GM18868 (cell line): ENCODE measurements at regions not wholly inside any gene's neighbourhood (a gene's known extent, or its start where the extent isn't known, plus 50 kb on each side); places are given as distances from the start of the nearest gene placed in this dataset.

Source experiments
- ATAC-seq: cut with Tn5 transposase; IDR thresholded peaks from one replicate; pipeline ENCODE4 v1.9.1; 2021; ENCODE audit warnings: mild to moderate bottlenecking, moderate library complexity; ENCODE audit not compliant: unreplicated experiment

GRCh38 chr10:1944487-1944886 lies 207.2 kb upstream of the ADARB2 start:
- no peak for ATAC-seq

GRCh38 chr10:1942478-1942877 lies 205.2 kb upstream of the ADARB2 start:
- no peak for ATAC-seq

GRCh38 chr10:1939016-1939415 lies 201.7 kb upstream of the ADARB2 start:
- ATAC-seq, result no peak

GRCh38 chr10:1938317-1938716 lies 201.0 kb upstream of the ADARB2 start:
- ATAC-seq, result no peak

GRCh38 chr10:1935912-1936311 lies 198.6 kb upstream of the ADARB2 start:
- no peak for ATAC-seq

- ATAC-seq, result no peak
These were observed 195.9 kb upstream of the ADARB2 start for GRCh38 chr10:1933215-1933614.

GRCh38 chr10:1932692-1933094 lies 195.4 kb upstream of the ADARB2 start:
- ATAC-seq, result no peak

- ATAC-seq, result no peak
These were observed 191.3 kb upstream of the ADARB2 start for GRCh38 chr10:1928606-1929005.

- no peak for ATAC-seq
These were observed 186.7 kb upstream of the ADARB2 start for GRCh38 chr10:1923998-1924397.

- ATAC-seq, result no peak
These were observed 186.3 kb upstream of the ADARB2 start for GRCh38 chr10:1923586-1923985.

- no peak for ATAC-seq
These were observed 183.6 kb upstream of the ADARB2 start for GRCh38 chr10:1920941-1921340.

- no peak for ATAC-seq
These were observed 182.8 kb upstream of the ADARB2 start for GRCh38 chr10:1920127-1920526.

- no peak for ATAC-seq
These were observed 174.4 kb upstream of the ADARB2 start for GRCh38 chr10:1911771-1912170.

GRCh38 chr10:1903982-1904381 lies 166.7 kb upstream of the ADARB2 start:
- ATAC-seq, result no peak

- no peak for ATAC-seq
These were observed 158.8 kb upstream of the ADARB2 start for GRCh38 chr10:1896153-1896552.

GRCh38 chr10:1895691-1896090 lies 158.4 kb upstream of the ADARB2 start:
- ATAC-seq, result no peak

- no peak for ATAC-seq
These were observed 157.6 kb upstream of the ADARB2 start for GRCh38 chr10:1894912-1895311.

- no peak for ATAC-seq
These were observed 156.6 kb upstream of the ADARB2 start for GRCh38 chr10:1893941-1894340.

GRCh38 chr10:1886039-1886438 lies 148.7 kb upstream of the ADARB2 start:
- no peak for ATAC-seq

GRCh38 chr10:1882728-1883127 lies 145.4 kb upstream of the ADARB2 start:
- no peak for ATAC-seq

GRCh38 chr10:1882180-1882579 lies 144.9 kb upstream of the ADARB2 start:
- no peak for ATAC-seq

GRCh38 chr10:1881636-1882035 lies 144.3 kb upstream of the ADARB2 start:
- no peak for ATAC-seq

- ATAC-seq, result peak; percentile 63
These were observed 137.2 kb upstream of the ADARB2 start for GRCh38 chr10:1874533-1874932.
